Breast epithelium (tissue), 3 donors: ENCODE measurements at regions not wholly inside any gene's neighbourhood (a gene's known extent, or its start where the extent isn't known, plus 50 kb on each side); places are given as distances from the start of the nearest gene placed in this dataset.

Source experiments
- POLR2A ChIP-seq: fragments of 450-650 bp; IDR thresholded peaks from one replicate; pipeline ENCODE4 v1.6.1; 2016; ENCODE audit warnings: antibody characterized with exemption, mild to moderate bottlenecking, moderate library complexity
- POLR2AphosphoS5 ChIP-seq, 3 donors: sonication (generic); formaldehyde crosslinking; IDR thresholded peaks; one replicate each; pipeline ENCODE4 v1.6.1; 2017; ENCODE audit warnings: antibody characterized with exemption in 3 of 3
- TF ChIP-seq, protein P1 (sequence below), 3 donors: fragments of 450-650 bp; IDR thresholded peaks; one replicate each; pipeline ENCODE4 v1.5.1; 2016 to 2017; ENCODE audit warnings: antibody characterized with exemption in 3 of 3, mild to moderate bottlenecking in 3 of 3, moderate library complexity in 3 of 3

DNA sequence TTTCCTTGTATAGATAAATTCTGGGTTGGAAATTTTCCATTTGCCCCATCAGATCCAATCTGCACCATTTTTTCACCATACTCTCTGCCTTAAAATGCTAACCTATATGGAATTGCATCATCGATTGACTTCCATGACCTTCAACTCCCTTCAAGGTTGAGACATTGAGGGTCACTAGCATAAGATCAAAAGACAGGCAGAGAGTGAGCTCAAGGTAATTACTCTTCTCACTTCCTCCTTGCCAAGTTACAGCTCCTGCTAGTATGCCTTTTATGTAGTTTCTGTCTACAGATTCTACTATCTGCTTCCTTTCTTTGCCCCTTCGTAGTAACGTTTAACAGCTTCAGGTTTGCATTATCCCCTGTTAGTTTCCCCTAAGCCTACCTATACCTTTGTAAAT is 1127.7 kb upstream of the LRRTM3 start:
- TF ChIP-seq POLR2A (no peak), POLR2AphosphoS5 (IDR thresholded peaks at IDR 0.05) (no peak)
- TF ChIP-seq, protein P1, sequence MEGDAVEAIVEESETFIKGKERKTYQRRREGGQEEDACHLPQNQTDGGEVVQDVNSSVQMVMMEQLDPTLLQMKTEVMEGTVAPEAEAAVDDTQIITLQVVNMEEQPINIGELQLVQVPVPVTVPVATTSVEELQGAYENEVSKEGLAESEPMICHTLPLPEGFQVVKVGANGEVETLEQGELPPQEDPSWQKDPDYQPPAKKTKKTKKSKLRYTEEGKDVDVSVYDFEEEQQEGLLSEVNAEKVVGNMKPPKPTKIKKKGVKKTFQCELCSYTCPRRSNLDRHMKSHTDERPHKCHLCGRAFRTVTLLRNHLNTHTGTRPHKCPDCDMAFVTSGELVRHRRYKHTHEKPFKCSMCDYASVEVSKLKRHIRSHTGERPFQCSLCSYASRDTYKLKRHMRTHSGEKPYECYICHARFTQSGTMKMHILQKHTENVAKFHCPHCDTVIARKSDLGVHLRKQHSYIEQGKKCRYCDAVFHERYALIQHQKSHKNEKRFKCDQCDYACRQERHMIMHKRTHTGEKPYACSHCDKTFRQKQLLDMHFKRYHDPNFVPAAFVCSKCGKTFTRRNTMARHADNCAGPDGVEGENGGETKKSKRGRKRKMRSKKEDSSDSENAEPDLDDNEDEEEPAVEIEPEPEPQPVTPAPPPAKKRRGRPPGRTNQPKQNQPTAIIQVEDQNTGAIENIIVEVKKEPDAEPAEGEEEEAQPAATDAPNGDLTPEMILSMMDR (IDR thresholded peaks at IDR 0.05) = no peak
